H9 (cell line): ENCODE measurements at regions not wholly inside any gene's neighbourhood (a gene's known extent, or its start where the extent isn't known, plus 50 kb on each side); places are given as distances from the start of the nearest gene placed in this dataset.

Experiments used
- DNase-seq: peaks from one replicate; pipeline ENCODE4 v3.0.0-alpha.2; 2017
- H2AFZ ChIP-seq: one replicate; pipeline ENCODE4 v1.6.1; 2013; ENCODE audit warnings: mild to moderate bottlenecking, low read length, control low read depth, moderate library complexity
- H2AK5ac ChIP-seq: 2 replicates; pipeline ENCODE4 v1.6.1; 2013; ENCODE audit warnings: low read length, control low read depth, mixed read lengths; ENCODE audit not compliant: insufficient read length
- H2BK120ac ChIP-seq: one replicate; pipeline ENCODE4 v1.6.1; 2013; ENCODE audit warnings: low read depth, mild to moderate bottlenecking, low read length, control low read depth, inconsistent platforms; ENCODE audit not compliant: poor library complexity, severe bottlenecking
- H2BK12ac ChIP-seq: 2 replicates; pipeline ENCODE4 v1.6.1; 2013; ENCODE audit warnings: low read length, control low read depth, mixed read lengths, low read depth; ENCODE audit not compliant: insufficient read length
- H2BK15ac ChIP-seq: 2 replicates; pipeline ENCODE4 v1.6.1; 2013; ENCODE audit warnings: low read depth, low read length, control low read depth
- H2BK20ac ChIP-seq: one replicate; pipeline ENCODE4 v1.6.1; 2013; ENCODE audit warnings: low read depth, mild to moderate bottlenecking, low read length, control low read depth, inconsistent platforms; ENCODE audit not compliant: poor library complexity, severe bottlenecking
- H2BK5ac ChIP-seq: 2 replicates; pipeline ENCODE4 v1.6.1; 2013; ENCODE audit warnings: low read length, control low read depth, mixed read lengths; ENCODE audit not compliant: insufficient read length
- H3K14ac ChIP-seq: 2 replicates; pipeline ENCODE4 v1.6.1; 2013; ENCODE audit warnings: low read length, control low read depth; ENCODE audit not compliant: insufficient read depth
- H3K18ac ChIP-seq: 2 replicates; pipeline ENCODE4 v1.6.1; 2013; ENCODE audit warnings: low read depth, mild to moderate bottlenecking, mixed read lengths, low read length, control low read depth; ENCODE audit not compliant: insufficient read length
- H3K23ac ChIP-seq: 2 replicates; pipeline ENCODE4 v1.6.1; 2013; ENCODE audit warnings: low read length, control low read depth, mixed read lengths, low read depth; ENCODE audit not compliant: insufficient read length
- H3K23me2 ChIP-seq: 2 replicates; pipeline ENCODE4 v1.6.1; 2013; ENCODE audit warnings: low read depth, mild to moderate bottlenecking, mixed read lengths, low read length, control low read depth; ENCODE audit not compliant: insufficient read length, poor library complexity, severe bottlenecking
- H3K27ac ChIP-seq: 2 replicates; pipeline ENCODE4 v1.5.1; 2013; ENCODE audit warnings: low read length, control low read depth, mixed read lengths, low read depth; ENCODE audit not compliant: insufficient read length
- H3K27me3 ChIP-seq: 2 replicates; pipeline ENCODE4 v1.6.1; 2013; ENCODE audit warnings: low read length, control low read depth, inconsistent platforms; ENCODE audit not compliant: insufficient read depth
- H3K4ac ChIP-seq: 2 replicates; pipeline ENCODE4 v1.6.1; 2013; ENCODE audit warnings: low read depth, mild to moderate bottlenecking, control low read depth, inconsistent platforms, low read length, moderate library complexity
- H3K4me1 ChIP-seq: 2 replicates; pipeline ENCODE4 v1.6.1; 2013; ENCODE audit warnings: low read length, control low read depth, inconsistent platforms; ENCODE audit not compliant: insufficient read depth
- H3K4me2 ChIP-seq: 2 replicates; pipeline ENCODE4 v1.6.1; 2013; ENCODE audit warnings: low read length, control low read depth, mixed read lengths; ENCODE audit not compliant: insufficient read length, insufficient read depth
- H3K56ac ChIP-seq: 2 replicates; pipeline ENCODE4 v1.6.1; 2013; ENCODE audit warnings: low read depth, mild to moderate bottlenecking, mixed read lengths, low read length, control low read depth; ENCODE audit not compliant: insufficient read length
- H3K79me1 ChIP-seq: 2 replicates; pipeline ENCODE4 v1.6.1; 2013; ENCODE audit warnings: low read depth, mild to moderate bottlenecking, moderate library complexity, low read length, control low read depth, inconsistent platforms; ENCODE audit not compliant: insufficient read depth, poor library complexity, severe bottlenecking
- H3K79me2 ChIP-seq: 2 replicates; pipeline ENCODE4 v1.6.1; 2013; ENCODE audit warnings: low read length, control low read depth, inconsistent platforms; ENCODE audit not compliant: insufficient read depth
- H3K9ac ChIP-seq: 2 replicates; pipeline ENCODE4 v1.6.1; 2013; ENCODE audit warnings: low read length, control low read depth, mixed read lengths; ENCODE audit not compliant: insufficient read length; ENCODE audit errors: extremely low read depth
- H3K9me3 ChIP-seq: one replicate; pipeline ENCODE4 v1.6.1; 2013; ENCODE audit warnings: low read depth, low read length, inconsistent platforms; ENCODE audit not compliant: control insufficient read depth
- H3T11ph ChIP-seq: one replicate; pipeline ENCODE4 v1.6.1; 2013; ENCODE audit warnings: mild to moderate bottlenecking, low read length, control low read depth, inconsistent platforms
- H4K20me1 ChIP-seq: one replicate; pipeline ENCODE4 v1.6.1; 2013; ENCODE audit not compliant: control insufficient read depth, insufficient read length, insufficient read depth
- H4K5ac ChIP-seq: 2 replicates; pipeline ENCODE4 v1.6.1; 2013; ENCODE audit warnings: low read depth, mild to moderate bottlenecking, mixed read lengths, low read length, control low read depth; ENCODE audit not compliant: insufficient read length
- H4K8ac ChIP-seq: replicated peaks from 2 replicates; pipeline ENCODE4 v1.6.1; 2013; ENCODE audit warnings: low read length, control low read depth, mixed read lengths, low read depth; ENCODE audit not compliant: insufficient read length
- H4K91ac ChIP-seq: 2 replicates; pipeline ENCODE4 v1.6.1; 2013; ENCODE audit warnings: low read depth, mild to moderate bottlenecking, moderate library complexity, mixed read lengths, low read length, control low read depth; ENCODE audit not compliant: insufficient read length
- H3K27ac Mint-ChIP-seq, 3 experiments: 2 replicates in 2 of 3; 3 replicates in 1 of 3; pipeline ENCODE4 v1.8.0; 2020 to 2021; ENCODE audit warnings: mixed read lengths in 3 of 3, mild to moderate bottlenecking in 1 of 3, moderate library complexity in 1 of 3
- H3K27me3 Mint-ChIP-seq: 2 replicates; pipeline ENCODE4 v1.8.0; 2021; ENCODE audit warnings: low read depth, mild to moderate bottlenecking, moderate library complexity, mixed read lengths
- H3K36me3 Mint-ChIP-seq, 3 experiments: 2 replicates in 2 of 3; 3 replicates in 1 of 3; pipeline ENCODE4 v1.8.0; 2020 to 2021; ENCODE audit warnings: low read depth in 3 of 3, mixed read lengths in 3 of 3; ENCODE audit not compliant: insufficient read depth in 1 of 3
- H3K4me1 Mint-ChIP-seq, 2 experiments: 2 replicates each; pipeline ENCODE4 v1.8.0; 2020; ENCODE audit warnings: mixed read lengths in 2 of 2
- H3K4me3 Mint-ChIP-seq, 2 experiments: 2 replicates in 1 of 2; 3 replicates in 1 of 2; pipeline ENCODE4 v1.8.0; 2020 to 2021; ENCODE audit warnings: mild to moderate bottlenecking in 2 of 2, mixed read lengths in 2 of 2, moderate library complexity in 1 of 2
- H3K9me3 Mint-ChIP-seq, 2 experiments: 2 replicates in 1 of 2; 3 replicates in 1 of 2; pipeline ENCODE4 v1.8.0; 2020; ENCODE audit warnings: mild to moderate bottlenecking in 2 of 2, mixed read lengths in 2 of 2, moderate library complexity in 1 of 2
- CTCF ChIP-seq: fragments of 200-600 bp; sonication (generic); conservative IDR thresholded peaks from 3 replicates; pipeline ENCODE4 v1.8.0; 2021; ENCODE audit warnings: antibody characterized with exemption, mild to moderate bottlenecking
- WGBS: extraction: QIAGEN DNeasy Blood & Tissue Kit; methylation state at CpG from one replicate; pipeline ENCODE4 v1.1.7; 2013; ENCODE audit warnings: missing lambda C conversion rate, low lambda C conversion rate, mixed read lengths; ENCODE audit not compliant: insufficient read length; ENCODE audit errors: extremely low coverage; 5-methylcytosine and 5-hydroxymethylcytosine counted together

- Histone ChIP-seq H3K4ac (no peak overlapping the region), H2BK20ac (no peak overlapping the region), H4K91ac (no peak overlapping the region), H2BK120ac (no peak overlapping the region), H3K27ac (no peak overlapping the region), H4K8ac (no peak overlapping the region), H2AK5ac (no peak overlapping the region), H3K18ac (no peak overlapping the region), H3K9ac (no peak overlapping the region), H3K4me1 (no peaks in the 10 kb centered on the region; the same call in 1 of the 2 replicates), H3K56ac (no peak overlapping the region), H3K27me3 (no peaks in the 10 kb centered on the region), H3K14ac (no peak overlapping the region), H3K79me2 (no peaks in the 10 kb centered on the region), H3T11ph (no peak overlapping the region), H4K20me1 (peaks cover 2% of the 10 kb centered on the region), H3K4me2 (no peak overlapping the region), H2AFZ (no peak overlapping the region), H3K79me1 (no peaks in the 10 kb centered on the region), H2BK5ac (no peak overlapping the region), H2BK15ac (no peak overlapping the region), H3K23me2 (no peaks in the 10 kb centered on the region), H2BK12ac (no peak overlapping the region), H3K9me3 (no peaks in the 10 kb centered on the region), H4K5ac (no peak overlapping the region), H3K23ac (no peak overlapping the region)
- TF ChIP-seq CTCF, result no peak
- Mint-ChIP-seq H3K9me3 (no peaks in the 10 kb centered on the region), H3K4me3 (no peak overlapping the region), H3K27ac (no peak overlapping the region), H3K4me1 (peaks cover 10 to 18% of the 10 kb centered on the region in 2 experiments), H3K27me3 (peaks cover 20% of the 10 kb centered on the region), H3K36me3 (no peaks in the 10 kb centered on the region)
- no CpG with 5 or more reads among the region's 16 CpGs for WGBS
- no peak for DNase-seq
Measured at GRCh38 chr16:86117756-86118155, 218.8 kb downstream of the IRF8 start.
